Lung microvascular endothelial cell (primary cell): ENCODE measurements at regions not wholly inside any gene's neighbourhood (a gene's known extent, or its start where the extent isn't known, plus 50 kb on each side); places are given as distances from the start of the nearest gene placed in this dataset.

ENCODE experiments used
- DNase-seq, 2 donors: peaks; one replicate each; pipeline versions ENCODE4 v3.0.0 to v3.0.0-alpha.2; 2010; ENCODE audit warnings: low read depth in 2 of 2

DNA sequence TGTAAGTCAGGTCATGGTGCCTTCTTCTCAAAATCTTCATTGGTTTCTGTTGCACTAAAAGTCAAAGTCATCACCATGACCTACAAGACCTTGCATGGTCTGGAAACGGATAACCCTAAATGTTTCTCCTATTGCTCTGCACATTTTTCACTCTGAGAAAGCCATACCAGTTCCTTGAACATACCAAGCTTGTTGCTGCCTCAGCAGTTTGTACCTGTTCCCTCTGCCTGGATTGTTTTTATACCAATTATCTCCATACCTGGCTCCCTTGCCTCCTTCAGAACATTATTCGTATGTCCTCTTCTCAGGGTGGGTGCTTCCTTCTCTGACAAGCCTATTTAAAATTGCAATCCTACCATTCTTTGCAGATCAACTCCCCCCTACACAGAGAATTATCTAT, 498.4 kb downstream of the DSC3 start:
- DNase-seq = no peak

DNA sequence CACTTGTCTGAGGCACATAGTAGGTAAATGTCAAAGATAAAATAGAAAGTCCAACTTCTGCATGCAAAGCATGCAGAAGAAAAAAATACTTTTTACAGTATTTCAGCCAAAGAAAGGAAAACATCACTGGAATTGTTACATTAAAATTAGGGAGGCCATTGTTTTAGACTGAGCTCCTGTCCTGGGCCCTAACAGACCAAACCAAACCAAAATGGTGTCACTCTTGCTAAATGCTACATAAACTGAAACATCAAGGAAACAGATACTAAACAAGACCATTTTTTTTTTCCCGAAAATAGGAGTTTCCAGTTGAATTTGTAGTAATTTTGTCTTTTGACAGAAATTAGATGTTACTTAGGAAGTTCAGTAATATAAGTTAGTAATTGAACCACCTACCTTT, 508.8 kb downstream of the DSC3 start:
- no peak for DNase-seq

DNA sequence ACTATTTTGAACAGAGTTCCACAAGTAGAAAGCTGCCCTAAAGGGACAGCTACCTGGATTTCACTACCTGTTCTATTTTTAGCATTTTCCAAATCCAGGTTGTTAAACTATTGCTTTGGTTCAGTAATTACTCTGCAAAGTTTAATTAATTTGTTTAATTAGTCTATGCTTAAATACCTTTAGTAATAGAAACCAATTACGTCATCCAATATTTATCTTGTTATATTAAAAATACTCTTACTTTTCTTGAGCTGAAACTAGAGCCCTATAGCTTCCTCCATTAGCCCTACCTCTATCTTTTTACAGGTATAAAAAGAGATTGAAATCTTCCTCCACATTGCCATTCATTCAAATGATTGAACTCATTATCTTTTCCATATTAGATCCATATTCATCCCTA, 514.6 kb downstream of the DSC3 start:
- DNase-seq = no peak

DNA sequence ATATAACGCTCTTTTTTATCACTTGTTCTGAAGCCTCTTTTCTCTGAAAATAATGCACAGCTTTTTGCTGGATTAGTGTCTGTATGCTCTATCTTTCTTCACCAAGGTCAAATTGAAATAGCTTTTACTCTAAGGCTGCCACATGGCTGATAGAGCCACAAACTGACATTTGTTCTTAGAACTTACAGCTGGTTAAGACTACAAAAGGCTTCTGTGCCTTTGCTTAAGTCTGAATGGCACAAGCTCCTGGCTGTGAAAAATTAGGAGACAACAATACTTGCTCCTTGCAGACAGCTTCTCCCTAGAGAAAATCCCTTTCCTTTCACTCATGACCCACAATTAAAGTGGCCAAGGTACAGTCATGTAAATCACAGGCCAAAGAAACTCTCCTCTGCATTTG, 515.3 kb downstream of the DSC3 start:
- DNase-seq = no peak

DNA sequence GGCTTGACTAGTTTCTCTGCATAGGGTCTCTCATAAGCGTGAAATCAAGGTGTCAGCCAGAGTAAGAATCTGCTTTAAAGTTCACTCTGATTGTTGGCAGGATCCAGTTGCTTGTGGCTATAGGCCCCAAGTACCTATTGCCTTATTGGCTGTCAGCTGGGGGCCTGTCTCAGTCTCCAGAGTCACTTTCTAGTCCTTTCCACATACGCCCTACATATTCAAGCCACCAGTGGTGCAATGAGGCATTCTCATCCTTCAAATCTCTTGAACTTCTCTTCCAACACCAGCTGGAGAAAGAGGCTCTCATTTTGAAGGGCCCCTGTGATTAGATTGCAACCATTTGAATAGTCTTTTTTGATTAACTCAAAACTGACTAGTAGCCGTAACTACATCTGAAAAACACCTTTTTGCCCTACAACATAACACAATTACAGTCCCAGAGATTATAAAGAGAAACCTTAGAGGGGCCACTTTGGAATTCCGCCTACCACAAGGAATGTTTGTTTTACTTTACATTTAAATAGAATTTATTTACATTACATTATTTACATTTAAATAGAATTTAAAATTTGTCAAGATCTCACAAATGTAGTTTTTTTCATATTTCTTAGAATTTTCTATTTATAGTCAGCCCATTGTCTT, 520.1 kb downstream of the DSC3 start:
- no peak for DNase-seq

DNA sequence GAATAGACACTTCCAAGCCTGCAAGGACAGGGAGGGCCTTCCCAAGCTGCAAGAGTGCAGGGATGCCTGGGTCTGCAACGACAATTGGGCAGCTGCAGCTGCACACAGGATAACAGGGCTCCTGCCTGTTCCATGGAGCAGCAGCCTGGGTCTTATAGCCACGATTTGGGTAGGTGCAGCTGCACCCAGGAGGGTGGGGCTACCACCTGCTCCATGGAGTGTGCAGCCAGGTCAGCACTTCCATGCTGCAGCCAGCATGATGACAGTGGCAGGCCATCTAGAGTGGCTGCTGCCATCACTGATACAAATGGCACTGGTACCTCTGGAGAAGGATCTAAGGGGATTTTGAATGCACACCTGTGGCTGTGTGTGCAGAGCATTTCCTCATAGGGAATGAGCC, 528.5 kb downstream of the DSC3 start:
- no peak for DNase-seq

DNA sequence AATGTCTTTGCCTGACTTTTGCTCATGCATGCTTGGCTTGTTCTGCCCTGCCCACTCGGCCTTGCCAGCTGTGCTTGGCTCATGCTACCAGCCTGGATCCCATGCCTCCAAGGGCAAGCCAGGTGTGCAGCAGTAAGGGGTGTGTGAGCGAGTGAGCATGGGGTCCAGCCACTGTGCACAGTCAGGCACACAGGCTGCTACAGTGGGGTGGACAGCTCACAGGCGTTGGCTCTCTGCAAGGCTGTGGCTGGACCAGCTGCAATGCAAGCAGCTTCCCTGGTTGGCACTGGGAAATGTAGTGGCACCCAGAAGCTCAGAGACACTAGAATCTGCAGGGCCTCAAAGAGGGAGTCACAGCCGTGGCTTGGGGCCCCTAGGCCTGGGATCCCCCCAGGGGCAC, 529.7 kb downstream of the DSC3 start:
- no peak for DNase-seq

DNA sequence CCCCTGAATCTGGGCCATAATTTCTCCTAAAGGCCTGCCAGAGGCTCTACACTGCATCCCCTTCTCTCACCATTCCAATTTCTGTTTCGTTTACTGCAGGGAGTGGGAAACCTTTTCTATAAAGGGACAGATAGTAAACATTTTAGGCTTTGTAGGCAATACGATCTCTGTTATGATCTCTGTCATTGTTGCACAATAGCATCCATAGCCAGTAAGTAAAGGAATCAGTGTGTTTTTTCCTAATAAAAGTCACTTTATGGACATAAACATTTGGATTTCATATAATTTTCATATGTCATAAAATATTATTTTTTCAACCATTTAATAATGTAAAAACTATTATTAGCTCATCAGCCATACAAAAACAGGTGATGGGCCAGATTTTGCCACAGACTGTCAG, 531.7 kb downstream of the DSC3 start:
- DNase-seq = no peak

DNA sequence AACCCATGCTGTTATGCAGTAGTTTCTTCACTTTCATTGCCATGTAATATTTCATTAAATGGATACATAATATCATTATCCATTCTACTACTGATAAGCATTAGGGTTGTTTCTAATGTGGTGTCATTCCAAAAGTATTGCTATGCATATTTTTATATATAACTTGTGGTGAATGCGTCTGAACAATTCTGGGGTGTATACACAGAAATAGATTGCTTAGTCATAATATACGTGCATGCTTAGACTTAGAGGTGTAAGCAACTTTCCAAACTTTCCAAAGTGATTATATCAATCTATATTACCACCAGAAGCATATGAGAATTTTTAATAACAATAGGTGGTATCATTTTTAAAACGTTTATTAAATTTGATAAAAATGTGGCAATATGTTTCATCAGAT, 540.9 kb downstream of the DSC3 start:
- no peak for DNase-seq

DNA sequence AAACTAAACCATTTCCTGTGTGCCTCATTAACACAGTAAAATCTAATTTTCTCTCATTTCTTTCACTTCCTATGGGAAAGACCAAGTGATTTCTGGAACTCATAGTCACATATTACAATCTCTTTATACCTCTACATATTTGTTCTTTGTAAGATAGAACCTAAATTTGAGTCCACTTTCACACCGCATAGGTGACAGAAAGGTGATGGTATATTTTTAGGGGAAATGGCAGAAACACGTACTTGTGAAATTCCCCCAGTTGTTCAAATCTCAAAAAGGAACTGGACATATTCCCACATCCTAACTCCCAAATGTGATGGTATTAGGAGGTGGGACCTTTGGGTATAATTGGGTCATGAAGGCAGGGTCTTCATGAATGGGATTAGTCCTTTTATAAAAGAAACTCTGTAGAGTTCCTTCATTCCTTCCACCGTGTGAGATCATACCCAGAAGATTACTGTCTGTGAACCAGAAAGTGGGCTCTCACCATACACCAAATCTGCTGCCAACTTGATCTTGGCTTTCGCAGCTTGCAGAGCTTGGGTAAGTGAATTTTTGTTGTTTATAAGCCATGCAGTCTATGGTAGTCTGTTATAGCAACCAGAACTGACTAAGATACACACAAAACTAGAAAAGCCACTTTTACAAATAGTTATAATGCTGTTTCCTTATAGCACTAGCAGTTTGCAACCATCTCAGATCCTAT, 542.1 kb downstream of the DSC3 start:
- no peak for DNase-seq

DNA sequence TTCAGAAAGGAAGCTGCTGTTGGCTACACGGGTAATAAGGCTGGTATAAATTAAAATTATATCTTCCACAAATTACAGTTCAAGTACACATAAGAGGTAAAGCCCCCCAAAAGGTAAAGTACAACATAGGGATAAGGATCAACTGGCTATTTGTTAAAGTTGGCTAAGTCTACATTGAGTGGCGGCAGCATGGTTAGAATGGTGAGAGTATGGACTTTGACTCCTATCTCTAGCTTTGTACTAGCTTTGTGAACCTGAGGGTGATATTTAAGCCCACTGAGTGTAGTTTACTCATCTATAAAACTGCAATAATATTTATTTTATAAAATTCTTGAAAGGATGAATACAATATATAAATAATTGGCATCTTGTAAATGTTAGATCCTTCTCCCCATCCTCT, 542.8 kb downstream of the DSC3 start:
- DNase-seq = no peak

DNA sequence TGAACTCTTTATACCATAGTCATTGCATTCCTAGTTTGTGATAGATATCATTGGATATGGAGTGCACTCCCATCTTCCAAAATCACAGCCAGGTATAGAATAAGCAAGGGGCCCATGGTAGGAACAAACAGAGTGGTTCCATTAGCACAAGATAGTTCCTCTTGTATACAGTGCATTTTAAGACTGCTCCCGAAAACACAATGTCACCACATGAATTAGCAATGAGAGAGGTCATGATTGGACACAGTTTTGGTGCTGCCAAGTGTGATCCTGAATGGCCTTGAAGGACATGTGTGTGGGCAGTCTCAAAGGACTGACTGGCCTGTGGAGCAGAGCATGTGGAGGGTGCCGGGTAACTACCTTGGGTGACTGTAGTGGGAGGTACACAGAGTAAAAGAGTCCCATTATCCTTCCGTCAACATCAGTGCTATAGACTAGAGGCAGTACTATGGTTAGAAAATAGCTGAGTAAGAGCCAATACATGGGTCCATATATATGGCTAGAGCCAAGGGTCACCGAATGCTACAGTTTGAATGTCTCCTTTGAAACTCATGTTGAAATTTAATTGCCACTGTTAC, 549.9 kb downstream of the DSC3 start:
- DNase-seq = no peak

DNA sequence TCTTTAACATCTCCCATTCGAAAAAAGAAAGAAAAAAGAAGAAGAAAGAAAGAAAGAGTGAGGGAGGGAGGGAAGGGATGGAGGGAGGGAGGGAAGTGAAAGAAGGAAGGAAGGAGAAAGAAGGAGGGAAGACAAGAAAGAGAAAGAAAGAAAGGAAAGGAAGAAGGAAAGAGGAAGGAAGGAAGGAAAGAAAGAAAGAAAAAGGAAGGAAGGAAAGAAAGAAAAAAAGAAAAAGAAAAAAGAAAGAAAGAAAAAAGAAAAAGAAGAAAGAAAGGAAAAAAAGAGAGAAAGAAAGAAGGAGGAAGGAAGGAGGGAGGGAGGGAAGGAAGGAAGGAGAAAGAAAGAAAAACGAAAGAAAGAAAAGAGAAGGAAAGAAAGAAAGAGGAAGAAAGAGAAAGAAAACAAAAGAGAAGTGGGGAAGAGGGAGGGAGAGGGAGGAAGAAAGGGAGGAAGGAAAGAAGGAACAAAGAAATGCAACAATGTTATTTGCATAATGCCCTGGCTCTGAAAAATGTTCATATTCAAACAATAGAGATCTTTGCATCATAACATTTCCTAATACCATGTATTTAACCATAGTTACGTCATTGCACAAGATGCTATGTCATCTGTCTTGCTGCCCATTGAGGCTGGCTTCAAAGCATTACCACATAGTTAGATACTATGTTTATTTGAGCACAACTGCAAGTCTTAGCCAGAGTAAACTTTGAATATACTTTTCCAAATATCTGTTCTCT, 550.6 kb downstream of the DSC3 start:
- no peak for DNase-seq

DNA sequence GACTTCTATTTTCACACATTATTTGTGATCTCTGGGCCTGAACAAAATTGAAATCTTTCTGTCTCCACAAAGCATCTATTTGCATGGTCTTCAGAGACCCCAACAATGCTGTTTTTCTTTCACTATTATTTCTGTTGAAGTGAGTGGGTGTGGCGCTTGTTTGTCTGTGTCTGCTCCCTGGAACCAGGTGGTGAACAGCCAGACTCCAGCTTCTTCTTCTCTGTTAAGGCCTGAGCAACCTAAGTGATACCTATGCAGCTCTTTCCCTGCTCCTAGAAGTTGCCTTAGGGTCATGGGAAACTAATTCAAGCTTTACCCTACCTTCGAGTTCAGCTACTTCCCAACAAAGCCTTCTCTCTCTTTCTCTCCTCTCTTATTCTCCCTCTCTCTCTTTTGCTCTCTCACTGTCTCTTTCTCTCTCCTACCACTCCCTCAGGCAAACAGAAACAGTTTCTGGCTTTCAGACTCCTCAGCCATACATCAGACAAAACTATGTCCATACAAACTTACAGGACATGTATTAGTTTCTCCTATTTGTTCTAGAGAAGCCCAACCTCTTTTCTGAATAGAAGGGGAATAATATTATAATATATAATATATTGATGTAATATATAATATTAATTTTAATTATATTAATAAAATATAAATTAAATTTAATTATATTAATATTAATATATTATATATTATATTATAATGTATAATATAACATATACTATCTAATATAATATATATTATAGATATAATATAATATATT, 552.5 kb downstream of the DSC3 start:
- DNase-seq = no peak

DNA sequence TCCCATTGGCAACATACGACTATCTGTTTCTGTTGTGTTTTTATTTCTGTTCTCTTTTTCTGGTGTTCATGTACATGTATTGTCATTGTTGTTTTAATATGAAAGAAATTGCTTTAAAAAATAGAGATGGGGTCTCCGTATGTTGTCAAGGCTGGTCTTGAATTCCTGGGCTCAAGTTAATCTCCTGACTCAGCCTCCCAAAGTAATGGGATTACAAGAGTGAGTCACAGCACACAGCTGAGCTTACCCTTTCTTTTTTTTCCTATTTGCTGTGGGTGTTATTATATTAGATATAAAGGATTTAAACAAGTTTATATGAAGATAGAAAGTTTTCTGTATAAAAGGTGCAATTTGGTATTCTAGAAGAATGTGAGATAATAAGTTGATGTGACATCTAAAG, 554.6 kb downstream of the DSC3 start:
- no peak for DNase-seq

DNA sequence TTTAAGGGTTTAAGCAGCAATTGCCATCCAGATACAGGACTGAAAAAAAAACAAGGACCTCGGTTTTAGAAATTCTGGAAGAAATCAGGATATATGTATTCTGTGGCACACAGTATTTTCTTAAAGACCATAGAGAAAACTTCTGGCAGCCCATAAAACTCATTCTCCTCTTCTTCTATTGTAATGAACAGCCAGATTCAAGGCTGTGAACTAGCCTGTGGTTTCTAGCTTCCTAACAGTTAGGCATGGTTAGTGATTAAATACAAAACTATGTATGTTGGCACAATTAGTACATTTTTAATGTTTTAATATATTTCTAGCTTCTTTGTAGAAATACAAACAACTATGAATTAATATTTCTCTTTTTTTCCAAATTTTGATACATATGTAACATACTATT, 555.7 kb downstream of the DSC3 start:
- no peak for DNase-seq

DNA sequence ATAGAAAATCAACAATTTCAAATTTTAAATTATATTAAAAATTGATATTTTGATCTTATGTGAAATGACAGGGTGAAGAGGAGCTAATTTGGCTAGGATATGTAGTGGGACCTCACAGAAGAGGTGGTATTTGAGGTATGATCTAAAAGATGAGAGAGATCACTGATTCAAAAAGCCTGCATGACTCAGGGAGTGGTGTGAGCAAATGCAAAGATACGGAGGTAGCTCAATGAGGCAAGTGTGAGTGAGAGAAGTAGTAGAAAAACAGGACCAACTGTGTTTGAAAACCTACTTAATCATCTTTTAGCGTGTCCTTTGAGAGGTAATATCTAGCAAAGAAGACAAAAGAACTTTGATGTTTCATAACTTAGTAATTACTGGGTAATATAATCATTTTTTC, 557.5 kb downstream of the DSC3 start:
- no peak for DNase-seq

DNA sequence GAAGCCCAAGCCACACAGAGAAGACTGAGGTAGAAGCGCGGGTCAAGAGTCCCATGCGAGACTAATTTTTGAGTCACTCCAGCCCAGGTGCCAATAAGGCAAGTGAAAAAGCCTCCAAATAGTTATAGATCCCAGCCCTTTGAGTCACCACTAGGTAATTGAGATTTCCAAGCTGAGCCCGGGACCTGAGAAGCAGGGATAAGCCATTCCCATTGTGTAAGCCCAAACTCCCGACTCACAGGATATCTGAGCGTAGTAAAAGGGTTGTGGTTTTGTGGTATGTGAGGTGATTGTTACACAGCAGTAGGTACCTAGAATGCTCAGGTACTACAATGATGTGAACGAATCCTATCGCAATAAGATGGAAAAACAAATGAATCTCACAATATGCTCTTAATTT, 560.7 kb downstream of the DSC3 start:
- DNase-seq = no peak

DNA sequence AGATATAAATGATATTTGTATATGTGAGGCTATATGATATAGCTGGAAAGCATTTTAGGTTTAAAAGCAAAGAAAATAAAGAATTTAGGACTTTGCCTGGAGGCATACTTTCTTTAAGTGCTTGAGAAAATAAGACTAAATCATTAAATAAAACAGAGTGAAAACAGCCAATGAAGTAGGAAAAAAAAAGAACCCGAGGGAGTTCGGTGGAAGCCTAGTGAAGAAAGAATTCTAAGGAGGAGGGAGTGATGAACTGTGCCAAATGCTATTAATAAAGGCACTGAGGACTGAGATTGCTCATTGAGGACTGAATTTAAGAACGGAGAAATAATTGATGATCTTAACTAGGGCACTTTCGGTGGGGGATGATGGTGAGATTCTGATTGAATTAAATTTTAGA, 573.5 kb downstream of the DSC3 start:
- no peak for DNase-seq

DNA sequence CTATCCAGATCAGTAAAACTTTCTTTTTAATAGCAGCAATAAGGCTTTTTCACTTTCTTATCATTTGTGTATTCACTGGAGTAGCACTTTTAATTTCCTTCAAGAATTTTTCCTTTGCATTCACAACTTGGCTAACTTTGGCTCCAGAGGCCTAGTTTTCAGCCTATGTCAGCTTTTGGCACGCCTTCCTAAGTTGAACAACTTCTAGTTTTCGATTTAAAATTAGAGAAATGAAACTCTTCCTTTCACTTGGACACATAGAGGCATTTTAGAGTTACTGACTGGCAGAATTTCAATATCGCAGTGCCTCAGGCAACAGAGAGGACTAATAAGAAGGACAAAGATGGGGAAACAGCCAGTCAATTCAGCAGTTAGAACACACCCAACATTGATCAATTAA, 577.4 kb downstream of the DSC3 start:
- no peak for DNase-seq

DNA sequence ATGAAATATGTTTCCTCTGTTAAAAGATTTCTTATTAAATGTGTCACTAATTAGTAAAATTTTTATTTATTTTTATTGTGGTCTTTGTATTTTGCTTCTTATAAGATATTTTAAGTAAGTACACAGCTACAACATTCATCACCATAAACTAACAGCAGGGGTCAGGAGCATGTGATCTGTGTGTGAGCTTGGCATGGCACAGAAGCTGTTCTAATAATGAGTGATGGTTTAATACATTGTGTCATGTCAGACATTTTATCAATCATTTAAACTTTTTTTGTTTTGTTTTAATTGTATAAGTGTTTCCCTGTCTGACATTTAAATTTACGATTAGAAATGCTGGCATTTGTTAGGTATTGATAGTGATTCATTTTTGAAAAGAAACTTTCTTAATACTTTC, 585.4 kb downstream of the DSC3 start:
- DNase-seq = no peak

DNA sequence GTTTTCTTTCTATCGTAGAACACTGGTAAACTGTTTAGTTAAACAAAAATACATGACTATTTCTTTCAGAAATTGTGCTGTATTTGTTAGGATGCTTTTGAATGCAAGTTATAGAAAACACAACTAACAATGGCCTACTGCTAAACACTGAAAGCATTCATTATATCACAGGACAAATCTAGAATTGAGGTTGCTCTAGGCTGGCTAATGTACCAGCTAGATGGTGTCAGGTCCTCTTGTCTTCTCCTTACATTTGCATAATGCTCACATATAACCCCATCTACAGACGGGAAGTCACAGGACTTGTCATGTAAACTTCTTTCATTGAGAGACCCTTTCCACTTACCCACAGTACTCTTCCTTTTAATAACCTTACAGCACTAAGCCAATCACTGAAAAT, 586.8 kb downstream of the DSC3 start:
- DNase-seq = no peak
